ENCODE measurements at regions not wholly inside any gene's neighbourhood (a gene's known extent, or its start where the extent isn't known, plus 50 kb on each side); places are given as distances from the start of the nearest gene placed in this dataset.

GRCh38 chr9:16170119-16170518 lies 617.3 kb downstream of the CCDC171 start:
- Mint-ChIP-seq H3K27ac (ENCODE audit: low read depth, unreplicated experiment) (no peak overlapping the region), H3K9me3 (ENCODE audit: unreplicated experiment) (no peaks in the 10 kb centered on the region), H3K4me1 (ENCODE audit: insufficient read depth, unreplicated experiment) (no peaks in the 10 kb centered on the region), H3K27me3 (ENCODE audit: insufficient read depth, unreplicated experiment) (no peaks in the 10 kb centered on the region), H3K36me3 (ENCODE audit: insufficient read depth, unreplicated experiment) (no peaks in the 10 kb centered on the region), H3K4me3 (ENCODE audit: unreplicated experiment) (no peak overlapping the region)
- ChIA-PET POLR2A (no interaction called here), CTCF (interaction anchor here (0.7 kb wide), 1 partner anchor 434 kb away, joined by 3 read pairs; no protein-coding TSS in a partner anchor)
- TF ChIP-seq CTCF (IDR thresholded peaks at IDR 0.05; ENCODE audit: unreplicated experiment) = no peak
- no peak for DNase-seq (ENCODE audit: unreplicated experiment)
- intact Hi-C loops (cut with micrococcal nuclease) = no loop called here
- no TSS peak for BruUV-seq (replicated peaks)

- no peaks in the 10 kb centered on the region for H3K36me3 Mint-ChIP-seq (ENCODE audit: insufficient read depth, unreplicated experiment)
- H3K4me1 Mint-ChIP-seq (ENCODE audit: insufficient read depth, unreplicated experiment) = no peaks in the 10 kb centered on the region
- no peak overlapping the region for H3K4me3 Mint-ChIP-seq (ENCODE audit: unreplicated experiment)
- no TSS peak for BruUV-seq (replicated peaks)
- H3K27ac Mint-ChIP-seq (ENCODE audit: low read depth, unreplicated experiment) = no peak overlapping the region
- H3K27me3 Mint-ChIP-seq (ENCODE audit: insufficient read depth, unreplicated experiment) = no peaks in the 10 kb centered on the region
- DNase-seq (ENCODE audit: unreplicated experiment) = no peak
- no peaks in the 10 kb centered on the region for H3K9me3 Mint-ChIP-seq (ENCODE audit: unreplicated experiment)
- no peak for TF ChIP-seq CTCF (IDR thresholded peaks at IDR 0.05; ENCODE audit: unreplicated experiment)
- intact Hi-C loops (cut with micrococcal nuclease) = no loop called here
- POLR2A ChIA-PET = no interaction called here
- CTCF ChIA-PET = no interaction called here
Measured at GRCh38 chr9:16171911-16172310, 619.1 kb downstream of the CCDC171 start.

- TF ChIP-seq CTCF (IDR thresholded peaks at IDR 0.05; ENCODE audit: unreplicated experiment) = no peak
- Mint-ChIP-seq H3K9me3 (ENCODE audit: unreplicated experiment) (no peaks in the 10 kb centered on the region), H3K4me3 (ENCODE audit: unreplicated experiment) (no peak overlapping the region), H3K27me3 (ENCODE audit: insufficient read depth, unreplicated experiment) (no peaks in the 10 kb centered on the region), H3K27ac (ENCODE audit: low read depth, unreplicated experiment) (no peak overlapping the region), H3K4me1 (ENCODE audit: insufficient read depth, unreplicated experiment) (no peaks in the 10 kb centered on the region), H3K36me3 (ENCODE audit: insufficient read depth, unreplicated experiment) (no peaks in the 10 kb centered on the region)
- POLR2A ChIA-PET = no interaction called here
- DNase-seq (ENCODE audit: unreplicated experiment) = no peak
- BruUV-seq (replicated peaks) = no TSS peak
- CTCF ChIA-PET = interaction anchor here (0.8 to 0.9 kb wide), 2 partner anchors 26 to 81 kb away, joined by 3 to 4 read pairs; no protein-coding TSS in a partner anchor
- intact Hi-C loops (cut with micrococcal nuclease) = no loop called here
Measured at GRCh38 chr9:16172796-16173195, 620.0 kb downstream of the CCDC171 start.

- no peaks in the 10 kb centered on the region for H3K9me3 Mint-ChIP-seq (ENCODE audit: unreplicated experiment)
- no peak overlapping the region for H3K4me3 Mint-ChIP-seq (ENCODE audit: unreplicated experiment)
- H3K27ac Mint-ChIP-seq (ENCODE audit: low read depth, unreplicated experiment) = no peak overlapping the region
- no peaks in the 10 kb centered on the region for H3K27me3 Mint-ChIP-seq (ENCODE audit: insufficient read depth, unreplicated experiment)
- TF ChIP-seq CTCF (IDR thresholded peaks at IDR 0.05; ENCODE audit: unreplicated experiment) = no peak
- no peaks in the 10 kb centered on the region for H3K36me3 Mint-ChIP-seq (ENCODE audit: insufficient read depth, unreplicated experiment)
- ChIA-PET POLR2A (no interaction called here), CTCF (no interaction called here)
- DNase-seq (ENCODE audit: unreplicated experiment) = no peak
- BruUV-seq (replicated peaks) = no TSS peak
- intact Hi-C loops (cut with micrococcal nuclease) = no loop called here
- no peaks in the 10 kb centered on the region for H3K4me1 Mint-ChIP-seq (ENCODE audit: insufficient read depth, unreplicated experiment)
Measured at GRCh38 chr9:16174915-16175314, 622.1 kb downstream of the CCDC171 start.
